GM18870 (cell line): ENCODE measurements at regions not wholly inside any gene's neighbourhood (a gene's known extent, or its start where the extent isn't known, plus 50 kb on each side); places are given as distances from the start of the nearest gene placed in this dataset.
"Not testable (repeated sequence)": the region's sequence is repeated elsewhere in the genome, so short reads cannot be mapped to it uniquely, and the experiment has no call there.

ENCODE experiments used
- ATAC-seq: cut with Tn5 transposase; IDR thresholded peaks from one replicate; pipeline ENCODE4 v1.9.1; 2021; ENCODE audit warnings: moderate library complexity; ENCODE audit not compliant: unreplicated experiment

GRCh38 chr7:119232091-119232490 lies 1007.6 kb downstream of the ANKRD7 start:
- ATAC-seq, result no peak

GRCh38 chr7:119233015-119233414 lies 1008.5 kb downstream of the ANKRD7 start:
- no peak for ATAC-seq

DNA sequence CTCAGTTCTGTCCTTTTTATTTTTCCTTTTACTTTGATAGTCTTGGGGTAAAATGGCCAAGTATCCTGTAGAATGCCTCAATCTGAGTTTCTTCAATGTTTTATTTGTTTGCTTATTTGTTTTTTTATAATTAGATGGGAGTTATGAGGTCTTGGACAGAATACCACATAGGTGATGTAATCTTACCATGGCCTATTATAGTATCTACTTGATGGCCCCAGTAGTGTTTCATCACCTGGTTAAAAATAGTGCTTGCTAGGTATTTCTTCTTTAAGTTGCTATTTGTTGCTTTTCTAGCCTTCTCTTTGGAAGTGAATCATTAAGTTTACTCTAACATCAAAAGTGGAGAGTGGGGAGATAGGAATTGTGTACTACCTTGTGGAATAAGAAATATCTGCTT lies 1020.0 kb upstream of the KCND2 start:
- ATAC-seq, result no peak

DNA sequence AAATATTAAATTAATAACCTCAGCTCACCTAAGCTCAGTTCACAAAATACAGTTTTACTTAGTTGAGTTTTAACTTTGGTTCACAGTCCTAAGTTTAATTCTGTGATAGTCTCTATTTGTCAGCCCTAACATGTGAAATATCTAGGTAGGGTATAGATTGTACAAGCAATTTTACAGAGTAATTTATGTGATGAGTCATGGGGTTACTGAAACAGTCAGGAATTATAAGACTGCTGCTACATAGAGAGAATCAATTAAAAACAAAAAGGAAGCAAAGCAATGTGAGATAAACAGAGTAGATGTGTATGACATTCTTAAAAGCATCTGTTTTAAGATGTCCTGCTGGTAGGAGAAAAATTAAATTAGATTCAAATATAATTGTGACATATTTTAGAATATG lies 1018.2 kb upstream of the KCND2 start:
- ATAC-seq, result no peak

DNA sequence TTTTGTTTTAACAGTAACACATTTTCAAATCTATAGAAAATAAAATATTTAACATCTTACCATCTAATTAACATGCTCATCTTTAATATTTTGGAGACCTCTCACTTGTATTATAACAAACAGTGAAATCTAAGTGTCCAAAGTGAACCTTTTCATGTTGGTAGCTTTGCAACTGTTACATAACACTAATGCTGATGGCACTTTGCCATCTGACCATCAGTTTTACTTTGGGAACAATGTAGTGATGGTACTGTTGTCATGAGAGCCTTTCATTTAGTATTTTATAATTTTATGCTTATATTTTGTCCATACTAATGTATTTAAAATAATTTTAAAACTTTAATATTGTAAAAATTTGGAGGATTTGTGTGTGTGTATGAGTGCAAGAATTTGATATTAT lies 1017.0 kb upstream of the KCND2 start:
- ATAC-seq, result no peak

- ATAC-seq, result no peak
Observed at GRCh38 chr7:119256446-119257131, 1016.4 kb upstream of the KCND2 start.

DNA sequence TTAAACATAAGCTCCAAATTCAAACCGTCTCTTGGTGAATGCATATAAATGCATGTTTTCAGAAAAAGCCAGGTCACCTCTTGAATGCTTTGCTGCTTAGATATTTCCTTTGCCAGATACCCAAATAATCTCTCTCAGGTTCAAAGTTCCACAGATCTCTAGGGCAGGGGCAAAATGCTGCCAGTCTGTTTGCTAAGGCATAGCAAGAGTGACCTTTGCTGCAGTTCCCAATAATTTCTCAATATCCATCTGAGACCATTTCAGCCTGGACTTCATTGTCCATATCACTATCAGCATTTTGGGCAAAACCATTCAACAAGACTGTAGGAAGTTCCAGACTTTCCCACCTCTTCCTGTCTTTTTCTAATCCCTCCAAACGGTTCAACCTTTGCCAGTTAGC lies 1006.2 kb upstream of the KCND2 start:
- not testable (repeated sequence) for ATAC-seq

DNA sequence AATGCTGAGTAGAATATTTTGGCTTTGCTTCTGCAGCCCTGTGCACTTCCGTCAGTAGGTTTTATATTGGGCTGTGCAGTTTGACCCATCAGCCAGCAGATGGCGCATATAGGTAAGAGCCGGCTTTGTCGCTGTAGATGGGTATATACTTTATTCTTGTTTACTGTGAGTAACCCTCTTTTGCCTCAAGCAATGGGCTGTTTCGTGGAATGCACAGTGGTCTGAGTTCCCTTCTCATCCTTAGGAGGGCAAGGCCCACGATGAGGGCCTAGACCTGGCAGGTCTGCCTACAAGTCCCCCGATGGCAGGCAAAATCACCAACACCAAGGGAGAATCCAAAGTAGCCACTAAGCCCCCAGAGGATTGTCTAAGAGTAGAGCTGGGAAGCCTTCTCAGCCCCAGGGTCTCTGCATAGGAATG lies 1002.9 kb upstream of the KCND2 start:
- ATAC-seq, result peak; percentile 98

DNA sequence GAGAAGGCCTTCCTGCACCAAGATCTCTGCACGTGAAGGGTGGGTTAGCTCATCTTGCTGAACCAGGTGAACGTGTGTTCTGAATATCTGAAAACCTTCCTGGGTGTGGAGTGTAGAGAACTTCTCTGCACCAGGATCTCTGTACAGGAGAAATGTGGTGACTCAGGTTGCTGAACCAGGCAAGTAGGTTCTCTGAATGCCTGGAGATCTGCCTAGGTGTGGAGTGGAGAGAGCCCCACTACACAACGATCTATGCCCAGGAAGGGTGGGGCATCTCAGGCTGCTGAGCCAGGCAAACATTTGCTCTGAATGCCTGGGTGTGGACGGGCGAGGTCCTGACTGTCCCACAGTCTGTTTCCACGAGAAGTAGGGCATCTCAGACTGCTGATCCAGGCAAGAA lies 1002.3 kb upstream of the KCND2 start:
- ATAC-seq, result no peak

DNA sequence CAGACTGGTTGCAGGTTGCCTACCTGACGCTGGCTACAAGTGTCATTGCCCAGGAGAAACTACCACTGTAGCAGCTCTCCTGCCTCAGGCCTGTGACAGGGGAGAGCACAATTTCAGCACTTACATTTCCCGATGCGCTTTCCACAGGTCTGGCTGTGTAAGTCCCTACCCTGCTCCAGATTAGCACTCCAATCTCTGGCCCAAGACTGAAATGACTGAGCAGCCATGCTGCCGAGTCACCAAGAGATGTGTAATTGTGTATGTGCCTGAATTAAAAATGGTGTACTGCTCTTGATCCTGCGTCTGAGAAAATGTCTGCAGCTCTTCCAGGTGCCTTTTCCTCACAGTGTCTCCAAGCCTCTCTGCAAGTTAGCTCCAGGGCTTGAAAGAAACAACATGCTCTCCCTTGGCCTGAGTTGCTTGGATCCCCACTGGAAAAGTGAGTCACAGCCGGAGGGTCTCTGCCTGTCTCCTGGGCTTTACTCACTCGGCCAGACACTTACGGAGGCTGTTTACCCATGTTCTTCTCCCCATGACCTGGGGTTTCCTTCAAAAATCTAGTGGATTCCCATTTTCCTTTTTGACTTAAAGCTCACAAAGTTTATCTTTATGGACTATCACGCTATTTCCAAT lies 1001.7 kb upstream of the KCND2 start:
- ATAC-seq, result no peak

DNA sequence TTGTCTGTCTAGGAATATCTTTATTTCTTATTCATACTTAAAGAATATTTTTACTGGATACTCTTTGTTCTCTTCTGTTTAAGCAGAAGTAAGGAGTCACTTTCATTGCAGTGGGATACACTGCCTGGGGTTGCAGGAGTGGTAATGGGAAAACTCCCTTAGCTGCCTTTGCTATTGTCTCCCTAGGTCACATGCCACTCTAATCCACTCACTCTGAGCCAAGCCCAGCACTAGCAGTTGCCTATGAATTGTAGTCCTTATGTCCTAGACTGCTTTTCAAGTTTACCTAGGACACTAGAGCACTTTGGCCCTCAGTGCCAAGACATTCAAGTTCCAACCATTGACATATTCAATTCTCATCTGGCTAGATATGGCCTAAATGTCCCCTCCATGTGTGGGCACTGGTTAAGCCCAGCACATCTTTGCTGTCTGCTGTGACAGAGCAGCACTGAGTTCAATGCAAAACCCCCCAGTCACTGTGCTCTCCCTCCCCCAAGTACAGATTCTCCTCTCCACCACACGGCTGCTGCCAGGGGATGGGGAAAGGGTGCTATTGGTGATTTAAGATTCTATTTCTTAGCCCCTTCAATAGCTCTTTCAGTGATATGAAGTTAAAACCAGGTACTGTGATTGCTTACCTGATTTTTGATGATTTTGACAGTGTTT lies 991.7 kb upstream of the KCND2 start:
- no peak for ATAC-seq

- ATAC-seq, result no peak
Observed at GRCh38 chr7:119283353-119283752, 989.6 kb upstream of the KCND2 start.

DNA sequence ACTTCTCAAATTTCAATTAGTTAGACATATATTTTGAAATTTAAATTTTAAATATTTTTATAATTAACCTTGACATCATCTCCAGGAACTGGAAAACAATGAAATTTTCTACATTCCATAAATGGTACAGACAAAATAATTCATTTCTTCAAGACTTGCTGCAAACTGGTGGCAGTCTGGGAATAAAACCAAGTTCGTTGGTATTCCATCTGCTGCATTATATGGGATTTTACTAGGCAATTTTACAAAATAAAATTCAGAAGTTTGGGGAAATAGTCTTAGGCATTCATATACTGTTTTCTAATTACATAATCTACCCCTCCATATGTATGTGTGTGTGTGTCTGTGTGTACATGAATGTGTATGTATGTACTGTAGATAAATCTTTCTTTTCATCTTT lies 984.6 kb upstream of the KCND2 start:
- ATAC-seq, result no peak

DNA sequence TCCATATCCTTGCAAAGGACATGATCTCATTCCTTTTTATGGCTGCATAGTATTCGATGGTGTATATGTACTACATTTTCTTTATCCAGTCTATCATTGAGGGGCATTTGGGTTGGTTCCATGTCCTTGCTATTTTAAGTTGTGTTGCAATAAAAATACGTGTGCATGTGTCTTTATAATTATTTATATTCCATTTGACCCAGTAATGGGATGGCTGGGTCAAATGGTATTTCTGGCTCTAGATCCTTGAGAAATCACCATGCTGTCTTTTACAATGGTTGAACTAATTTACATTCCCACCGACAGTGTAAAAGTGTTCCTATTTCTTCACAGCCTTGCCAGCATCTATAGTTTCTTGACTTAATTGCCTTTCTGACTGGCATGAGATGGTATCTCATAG lies 972.6 kb upstream of the KCND2 start:
- not testable (repeated sequence) for ATAC-seq

DNA sequence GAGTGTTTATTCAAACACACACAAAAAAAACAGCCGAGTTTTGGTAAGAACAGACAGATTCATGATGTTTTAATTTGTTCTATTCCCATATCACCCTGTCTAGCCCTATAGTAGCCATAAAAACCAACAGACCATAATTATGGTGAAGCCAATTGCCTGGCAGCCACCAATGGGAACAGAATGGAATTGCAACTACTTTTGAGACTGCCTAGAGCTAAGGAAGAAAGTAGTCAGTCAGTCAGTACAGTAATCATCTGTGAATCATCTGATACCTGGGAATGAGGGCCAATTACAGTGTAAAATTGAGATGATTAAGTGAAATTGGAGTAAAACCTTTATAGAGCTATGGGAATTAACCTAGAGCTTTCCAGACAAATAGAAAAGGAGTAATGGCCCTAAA lies 952.7 kb upstream of the KCND2 start:
- no peak for ATAC-seq

DNA sequence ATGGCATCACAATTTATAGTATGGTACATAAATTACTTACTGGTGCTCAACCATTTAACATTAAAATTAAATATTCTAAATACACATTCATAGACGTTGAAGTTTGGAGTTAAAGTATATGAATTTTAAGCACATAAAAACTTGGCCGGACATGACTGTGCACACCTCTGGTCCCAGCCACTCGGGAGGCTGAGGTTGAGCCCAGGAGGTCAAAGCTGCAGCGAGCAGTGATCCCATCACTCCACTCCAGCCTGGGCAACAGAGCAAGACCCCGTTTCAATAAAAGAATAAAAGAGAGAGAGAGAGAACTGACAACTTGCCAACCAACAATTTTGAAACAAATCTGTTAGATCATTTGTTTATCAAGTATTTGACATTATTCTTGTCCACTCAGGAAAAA lies 943.3 kb upstream of the KCND2 start:
- no peak for ATAC-seq

DNA sequence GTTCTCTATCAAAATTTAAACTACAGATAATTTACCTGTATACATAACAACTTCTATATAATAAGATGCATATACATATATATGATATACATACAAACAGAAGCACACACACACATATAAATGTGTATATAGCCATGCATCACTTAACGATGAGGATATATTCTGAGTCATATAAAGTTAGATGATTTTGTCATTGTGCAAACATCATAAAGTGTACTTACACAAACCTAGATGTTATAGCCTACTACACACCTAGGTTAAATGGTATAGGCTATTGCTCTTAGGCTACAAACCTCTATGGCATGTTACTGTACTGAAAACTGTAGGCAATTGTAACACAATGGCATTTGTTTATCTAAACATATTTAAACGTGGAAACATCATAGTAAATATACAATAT lies 937.6 kb upstream of the KCND2 start:
- ATAC-seq, result no peak

- no peak for ATAC-seq
Observed at GRCh38 chr7:119341822-119342221, 931.2 kb upstream of the KCND2 start.

- no peak for ATAC-seq
Observed at GRCh38 chr7:119343289-119343688, 929.7 kb upstream of the KCND2 start.

DNA sequence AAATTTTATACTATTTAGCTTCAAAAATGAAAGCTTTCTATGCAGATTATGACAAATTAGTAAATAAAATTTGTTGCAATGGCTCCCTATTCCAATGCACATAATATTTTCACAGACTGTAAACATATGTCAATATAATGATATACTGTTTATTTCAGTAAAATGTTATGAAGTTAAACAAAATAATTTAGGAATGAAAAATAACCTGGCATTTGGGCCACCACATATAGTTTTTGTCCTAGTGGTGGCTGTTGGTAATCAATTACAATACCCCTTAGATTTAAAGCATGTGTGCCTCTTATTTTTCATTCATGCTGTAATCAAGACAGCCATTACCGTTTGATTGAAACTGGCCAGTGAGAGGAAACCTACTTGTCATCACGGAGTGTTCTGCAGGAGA lies 928.5 kb upstream of the KCND2 start:
- no peak for ATAC-seq

GRCh38 chr7:119348491-119348890 lies 924.5 kb upstream of the KCND2 start:
- no peak for ATAC-seq

DNA sequence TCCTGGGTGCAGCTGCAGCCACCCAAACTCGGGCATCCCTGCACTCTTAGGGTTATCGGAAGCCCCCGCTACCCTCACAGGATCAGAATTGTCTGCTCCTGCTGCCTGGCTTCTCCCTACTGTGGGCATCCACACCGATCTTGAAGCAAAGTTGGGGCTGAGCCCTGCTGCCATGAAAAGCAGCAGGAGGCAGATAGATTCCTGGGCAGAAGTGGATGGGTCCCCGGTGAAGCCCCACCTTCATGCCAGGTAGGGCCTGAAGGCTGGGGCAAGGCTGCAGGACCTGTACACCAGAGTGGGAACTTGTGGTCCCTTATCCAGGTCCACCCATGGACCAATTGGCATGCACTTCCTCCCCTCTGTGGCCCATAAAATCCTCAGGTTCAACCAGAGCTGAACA lies 922.6 kb upstream of the KCND2 start:
- ATAC-seq, result no peak
